KMS-11 (cell line): ENCODE measurements at regions not wholly inside any gene's neighbourhood (a gene's known extent, or its start where the extent isn't known, plus 50 kb on each side); places are given as distances from the start of the nearest gene placed in this dataset.

Experiments used
- H2AFZ ChIP-seq: fragments of 200-600 bp; sonication (generic); 2 replicates; pipeline ENCODE4 v1.6.1; 2016; ENCODE audit warnings: antibody characterized with exemption, mixed run types, low read depth
- H3K27ac ChIP-seq: fragments of 200-600 bp; sonication (generic); 2 replicates; pipeline ENCODE4 v1.6.1; 2016; ENCODE audit warnings: mild to moderate bottlenecking, mixed run types
- H3K27me3 ChIP-seq: fragments of 200-600 bp; sonication (generic); 2 replicates; pipeline ENCODE4 v1.6.1; 2017; ENCODE audit warnings: mild to moderate bottlenecking, low read depth, mixed run types, moderate library complexity; ENCODE audit not compliant: insufficient read depth
- H3K36me3 ChIP-seq: fragments of 200-600 bp; sonication (generic); 2 replicates; pipeline ENCODE4 v1.6.1; 2017; ENCODE audit warnings: mild to moderate bottlenecking, mixed run types; ENCODE audit not compliant: insufficient read depth
- H3K4me1 ChIP-seq: fragments of 200-600 bp; sonication (generic); 2 replicates; pipeline ENCODE4 v1.6.1; 2016; ENCODE audit warnings: mild to moderate bottlenecking, low read depth, mixed run types; ENCODE audit not compliant: poor library complexity, severe bottlenecking
- H3K4me2 ChIP-seq: fragments of 200-600 bp; sonication (generic); 2 replicates; pipeline ENCODE4 v1.7.0; 2016; ENCODE audit warnings: mild to moderate bottlenecking, mixed run types
- H3K4me3 ChIP-seq: fragments of 200-600 bp; sonication (generic); IDR thresholded peaks from 2 replicates; pipeline ENCODE4 v1.6.1; 2017; ENCODE audit warnings: low read depth, low read length, mixed read lengths; ENCODE audit not compliant: insufficient read depth
- H3K79me2 ChIP-seq: fragments of 200-600 bp; sonication (generic); 2 replicates; pipeline ENCODE4 v1.6.1; 2016; ENCODE audit warnings: low read depth, mixed run types; ENCODE audit not compliant: insufficient read depth
- H3K9ac ChIP-seq: fragments of 200-600 bp; sonication (generic); 2 replicates; pipeline ENCODE4 v1.6.1; 2016; ENCODE audit warnings: mild to moderate bottlenecking, mixed run types
- H4K20me1 ChIP-seq: fragments of 200-600 bp; sonication (generic); 2 replicates; pipeline ENCODE4 v1.6.1; 2016; ENCODE audit warnings: mild to moderate bottlenecking, mixed run types; ENCODE audit not compliant: insufficient read depth
- CTCF ChIP-seq: fragments of 200-600 bp; sonication (generic); conservative IDR thresholded peaks from 2 replicates; pipeline ENCODE4 v1.6.1; 2017; ENCODE audit warnings: low read depth, mild to moderate bottlenecking, antibody characterized with exemption, low read length, moderate library complexity, mixed read lengths

- no peaks in the 10 kb centered on the region for H3K27me3 ChIP-seq
- TF ChIP-seq CTCF, result no peak
- H2AFZ ChIP-seq, result no peak overlapping the region; the same call in 1 of the 2 replicates
- no peak overlapping the region for H3K9ac ChIP-seq
- no peak overlapping the region for H3K27ac ChIP-seq
- no peak overlapping the region for H3K4me2 ChIP-seq
- H3K79me2 ChIP-seq, result no peaks in the 10 kb centered on the region
- H3K4me1 ChIP-seq, result peaks cover 11% of the 10 kb centered on the region
- no peaks in the 10 kb centered on the region for H3K36me3 ChIP-seq
- H4K20me1 ChIP-seq, result no peaks in the 10 kb centered on the region
- H3K4me3 ChIP-seq, result no peak overlapping the region
Measured at GRCh38 chr11:37558619-37559210, 960.7 kb upstream of the RAG2 start.

DNA sequence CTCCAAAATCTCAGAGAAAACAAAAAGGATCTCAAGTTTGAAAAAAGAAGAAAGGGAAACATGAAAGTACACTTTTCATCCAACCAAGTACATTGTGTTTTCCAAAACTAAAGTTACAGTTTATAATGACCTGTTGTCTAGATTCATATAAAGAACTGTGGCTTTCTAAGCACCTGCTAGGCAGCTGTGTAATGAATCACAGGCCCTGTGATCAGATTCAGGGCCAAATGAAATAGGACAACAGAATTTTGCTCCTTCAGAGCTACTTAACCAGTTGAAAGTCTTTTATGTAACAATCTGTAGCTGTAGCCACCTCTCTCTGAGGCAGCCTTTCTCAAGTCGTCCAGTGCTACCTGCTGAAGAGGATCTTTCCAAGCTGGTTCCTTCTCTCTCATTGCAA is 960.0 kb upstream of the RAG2 start:
- H3K79me2 ChIP-seq, result no peaks in the 10 kb centered on the region
- H3K36me3 ChIP-seq, result no peaks in the 10 kb centered on the region
- H3K27me3 ChIP-seq, result no peaks in the 10 kb centered on the region
- no peak overlapping the region for H3K4me2 ChIP-seq
- no peak overlapping the region for H3K27ac ChIP-seq
- no peak overlapping the region for H2AFZ ChIP-seq
- no peak for TF ChIP-seq CTCF
- no peak overlapping the region for H3K9ac ChIP-seq
- peaks cover 11% of the 10 kb centered on the region for H3K4me1 ChIP-seq
- no peak overlapping the region for H3K4me3 ChIP-seq
- H4K20me1 ChIP-seq, result no peaks in the 10 kb centered on the region

- Histone ChIP-seq H3K4me3 (no peak overlapping the region), H3K27ac (no peak overlapping the region)
Measured at GRCh38 chr11:37552284-37552683, 954.2 kb upstream of the RAG2 start.

GRCh38 chr11:37544491-37544890 is 946.5 kb upstream of the RAG2 start:
- Histone ChIP-seq H4K20me1 (no peaks in the 10 kb centered on the region), H3K4me2 (no peak overlapping the region), H3K4me1 (no peaks in the 10 kb centered on the region), H3K27ac (no peak overlapping the region), H3K9ac (no peak overlapping the region), H3K79me2 (no peaks in the 10 kb centered on the region), H3K27me3 (no peaks in the 10 kb centered on the region), H3K36me3 (no peaks in the 10 kb centered on the region), H2AFZ (no peak overlapping the region), H3K4me3 (no peak overlapping the region)
- TF ChIP-seq CTCF, result no peak

More at GRCh38 chr11:37552284-37552683, 954.2 kb upstream of the RAG2 start:
- Histone ChIP-seq H3K36me3 (no peaks in the 10 kb centered on the region), H2AFZ (no peak overlapping the region), H3K9ac (no peak overlapping the region), H4K20me1 (no peaks in the 10 kb centered on the region), H3K4me1 (peaks cover 16% of the 10 kb centered on the region), H3K79me2 (no peaks in the 10 kb centered on the region), H3K4me2 (no peak overlapping the region; the same call in 1 of the 2 replicates), H3K27me3 (no peaks in the 10 kb centered on the region)
- no peak for TF ChIP-seq CTCF
